Activated CD4-positive, CD25-positive, alpha-beta regulatory T cell (primary cell): ENCODE measurements at regions not wholly inside any gene's neighbourhood (a gene's known extent, or its start where the extent isn't known, plus 50 kb on each side); places are given as distances from the start of the nearest gene placed in this dataset.

Experiments used
- DNase-seq, 4 experiments: peaks; one replicate each; lab custom pipeline; 2025; lab: John Stamatoyannopoulos, UW

DNA sequence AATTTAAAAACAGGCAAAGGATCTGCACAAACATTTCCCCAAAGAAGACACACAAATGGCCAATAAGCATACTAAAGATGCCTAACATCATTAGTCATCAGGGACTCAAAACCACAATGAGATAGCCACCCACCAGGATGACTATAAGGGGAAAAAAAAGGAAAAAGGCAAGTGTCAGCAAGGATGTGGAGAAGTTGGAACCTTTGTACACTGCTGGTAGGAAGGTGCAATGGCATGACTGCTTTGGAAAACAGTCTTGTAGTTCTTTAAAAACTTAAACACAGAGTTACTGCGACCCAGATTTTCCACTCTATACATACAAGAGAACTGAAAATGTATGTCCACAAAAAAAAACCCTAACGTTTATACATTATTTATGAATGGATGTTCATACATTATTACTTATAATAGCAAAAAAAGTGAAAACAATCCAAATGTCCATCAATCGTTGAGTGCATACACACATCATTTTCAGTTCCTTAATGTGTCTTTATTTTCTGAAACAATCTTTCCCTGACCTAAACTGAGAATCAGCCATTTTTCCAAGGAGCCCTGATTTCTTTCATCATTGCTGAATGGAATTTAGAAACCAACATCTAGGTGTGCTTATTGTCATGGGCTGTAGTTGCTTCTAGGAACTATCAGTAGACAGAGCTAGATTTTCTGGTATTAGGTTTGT is 64.7 kb upstream of the TLK1 start:
- DNase-seq, result no peak

- DNase-seq, result no peak
These were observed 56.6 kb upstream of the TLK1 start for GRCh38 chr2:171217330-171217729.

DNA sequence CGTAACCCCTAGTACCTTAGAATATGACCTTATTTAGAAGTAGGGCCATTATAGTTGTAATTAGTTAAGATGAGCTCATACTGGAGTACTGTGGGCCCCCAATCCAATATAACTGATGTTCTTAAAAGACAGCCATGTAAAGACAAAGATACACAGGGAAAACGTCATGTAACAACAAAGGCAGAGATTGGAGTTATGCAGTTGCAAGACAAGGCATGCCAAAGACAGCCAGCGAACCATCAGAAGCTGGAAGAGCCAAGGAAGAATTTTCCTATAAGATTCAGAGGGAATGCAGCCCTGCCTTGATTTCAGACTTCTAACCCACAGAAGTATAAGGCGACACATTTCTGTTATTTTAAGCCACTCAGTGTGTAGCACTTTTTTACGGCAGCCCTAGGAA is 55.9 kb upstream of the TLK1 start:
- no peak for DNase-seq

- DNase-seq, result no peak
These were observed 53.4 kb upstream of the TLK1 start for GRCh38 chr2:171214093-171214492.

DNA sequence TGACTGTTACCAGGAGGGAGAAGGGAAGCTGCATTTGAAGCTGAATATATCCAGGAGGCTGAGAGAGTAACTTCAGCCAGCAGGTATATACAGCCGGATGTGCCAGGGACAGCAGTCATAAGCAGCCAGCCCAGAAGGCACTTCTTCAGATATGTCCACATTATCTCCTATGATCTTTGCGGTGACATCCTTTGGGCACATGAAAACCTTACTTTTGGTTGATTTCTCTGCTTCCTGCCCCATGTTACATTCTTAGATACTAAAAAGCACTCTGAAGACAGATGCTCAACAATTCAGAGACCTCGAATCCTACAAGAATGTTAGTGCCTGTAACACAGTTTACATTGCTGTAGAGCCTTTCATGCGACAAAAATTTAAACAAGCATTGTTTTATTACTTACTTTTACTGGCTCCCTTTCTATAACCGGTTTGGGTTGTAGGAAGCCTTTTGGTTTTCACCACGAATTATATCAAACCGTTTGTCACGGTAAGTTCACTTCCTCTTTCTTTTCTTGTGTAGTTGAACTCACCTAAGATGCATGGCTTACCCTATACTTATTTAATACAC is 50.3 kb upstream of the TLK1 start:
- DNase-seq, result peak in 1 of 4 experiments; percentile 6
